ENCODE measurements at regions not wholly inside any gene's neighbourhood (a gene's known extent, or its start where the extent isn't known, plus 50 kb on each side); places are given as distances from the start of the nearest gene placed in this dataset.

DNA sequence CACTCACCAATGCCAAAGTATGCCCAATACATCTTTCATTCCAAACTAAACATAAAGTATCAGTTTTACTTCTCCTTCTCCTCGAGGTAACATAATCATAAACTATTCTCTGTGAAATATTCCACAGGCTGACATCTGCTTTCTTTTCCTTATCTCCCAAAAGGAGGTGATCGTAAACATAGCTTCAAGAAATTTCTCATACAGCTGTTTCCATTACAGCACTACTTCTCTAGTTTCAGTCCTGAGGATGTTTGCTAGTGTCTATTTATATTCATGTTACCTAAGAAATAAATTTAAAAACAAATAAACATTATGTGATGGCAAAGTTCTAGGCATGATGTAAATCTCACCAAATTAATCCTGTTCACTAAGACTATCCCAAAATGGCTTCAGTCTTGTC lies 90.1 kb upstream of the CPSF6 start:
- Mint-ChIP-seq H3K4me1 (peaks cover 2 to 3% of the 10 kb centered on the region in 2 experiments; a peak in 3 of 4 replicates), H3K27ac (no peak overlapping the region)

More for the DNA sequence above, 90.1 kb upstream of the CPSF6 start:
- H3K9me3 Mint-ChIP-seq: no peaks in the 10 kb centered on the region
- Histone ChIP-seq H4K8ac (replicated peaks; ENCODE audit: insufficient read length, low read depth, low read length) (no peak overlapping the region), H4K20me1 (ENCODE audit: control insufficient read depth, insufficient read depth, insufficient read length) (no peaks in the 10 kb centered on the region), H2AK5ac (ENCODE audit: insufficient read length, low read length) (no peak overlapping the region), H3K23me2 (ENCODE audit: insufficient read length, low read depth, low read length, poor library complexity, severe bottlenecking) (no peaks in the 10 kb centered on the region), H2BK120ac (ENCODE audit: low read depth, low read length, poor library complexity, severe bottlenecking) (no peak overlapping the region), H3K9ac (ENCODE audit: extremely low read depth, insufficient read length, low read length) (no peak overlapping the region), H3K18ac (ENCODE audit: insufficient read length, low read depth, low read length) (no peak overlapping the region), H2BK5ac (ENCODE audit: insufficient read length, low read length) (no peak overlapping the region), H3K27ac (ENCODE audit: insufficient read length, low read depth, low read length) (no peak overlapping the region), H4K5ac (ENCODE audit: insufficient read length, low read depth, low read length) (no peak overlapping the region), H3K4me1 (ENCODE audit: insufficient read depth, low read length) (no peaks in the 10 kb centered on the region), H2BK20ac (ENCODE audit: low read depth, low read length, poor library complexity, severe bottlenecking) (no peak overlapping the region), H3K4ac (ENCODE audit: low read depth, low read length) (no peak overlapping the region), H3K79me1 (ENCODE audit: insufficient read depth, low read depth, low read length, poor library complexity, severe bottlenecking) (no peaks in the 10 kb centered on the region), H3K23ac (ENCODE audit: insufficient read length, low read depth, low read length) (no peak overlapping the region), H3K4me2 (ENCODE audit: insufficient read depth, insufficient read length, low read length) (no peak overlapping the region), H2BK12ac (ENCODE audit: insufficient read length, low read depth, low read length) (no peak overlapping the region), H2AFZ (ENCODE audit: low read length) (no peak overlapping the region), H2BK15ac (ENCODE audit: low read depth, low read length) (no peak overlapping the region), H3K9me3 (ENCODE audit: control insufficient read depth, low read depth, low read length) (no peaks in the 10 kb centered on the region), H3T11ph (ENCODE audit: low read length) (no peak overlapping the region), H3K79me2 (ENCODE audit: insufficient read depth, low read length) (no peaks in the 10 kb centered on the region), H3K14ac (ENCODE audit: insufficient read depth, low read length) (no peak overlapping the region), H3K56ac (ENCODE audit: insufficient read length, low read depth, low read length) (no peak overlapping the region), H4K91ac (ENCODE audit: insufficient read length, low read depth, low read length) (no peak overlapping the region), H3K27me3 (ENCODE audit: insufficient read depth, low read length) (no peaks in the 10 kb centered on the region)
- peaks cover 3% of the 10 kb centered on the region; the same call in 1 of the 2 replicates for H3K27me3 Mint-ChIP-seq (ENCODE audit: low read depth)
- no CpG with 5 or more reads among the region's 2 CpGs for WGBS (ENCODE audit: extremely low coverage, insufficient read length, low lambda C conversion rate)
- H3K36me3 Mint-ChIP-seq (ENCODE audit: insufficient read depth in 1 of 3, low read depth in 3 of 3): no peaks in the 10 kb centered on the region
- DNase-seq: no peak
- H3K4me3 Mint-ChIP-seq: no peak overlapping the region
- TF ChIP-seq, protein P1, sequence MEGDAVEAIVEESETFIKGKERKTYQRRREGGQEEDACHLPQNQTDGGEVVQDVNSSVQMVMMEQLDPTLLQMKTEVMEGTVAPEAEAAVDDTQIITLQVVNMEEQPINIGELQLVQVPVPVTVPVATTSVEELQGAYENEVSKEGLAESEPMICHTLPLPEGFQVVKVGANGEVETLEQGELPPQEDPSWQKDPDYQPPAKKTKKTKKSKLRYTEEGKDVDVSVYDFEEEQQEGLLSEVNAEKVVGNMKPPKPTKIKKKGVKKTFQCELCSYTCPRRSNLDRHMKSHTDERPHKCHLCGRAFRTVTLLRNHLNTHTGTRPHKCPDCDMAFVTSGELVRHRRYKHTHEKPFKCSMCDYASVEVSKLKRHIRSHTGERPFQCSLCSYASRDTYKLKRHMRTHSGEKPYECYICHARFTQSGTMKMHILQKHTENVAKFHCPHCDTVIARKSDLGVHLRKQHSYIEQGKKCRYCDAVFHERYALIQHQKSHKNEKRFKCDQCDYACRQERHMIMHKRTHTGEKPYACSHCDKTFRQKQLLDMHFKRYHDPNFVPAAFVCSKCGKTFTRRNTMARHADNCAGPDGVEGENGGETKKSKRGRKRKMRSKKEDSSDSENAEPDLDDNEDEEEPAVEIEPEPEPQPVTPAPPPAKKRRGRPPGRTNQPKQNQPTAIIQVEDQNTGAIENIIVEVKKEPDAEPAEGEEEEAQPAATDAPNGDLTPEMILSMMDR (conservative IDR thresholded peaks at IDR 0.05): no peak
